Fibroblast of the aortic adventitia (primary cell): ENCODE measurements at regions not wholly inside any gene's neighbourhood (a gene's known extent, or its start where the extent isn't known, plus 50 kb on each side); places are given as distances from the start of the nearest gene placed in this dataset. TPM values are rescaled to one million over a fixed set of nuclear protein-coding genes. Genes with fewer than 3 reads are reported as not detected.

Experiments
- DNase-seq: peaks from one replicate; pipeline ENCODE4 v3.0.0-alpha.2; 2010; ENCODE audit warnings: low read depth
- H3K4me3 ChIP-seq: 2 replicates; pipeline ENCODE4 v1.5.1; 2011; ENCODE audit warnings: low read depth, mild to moderate bottlenecking, control low read depth, low read length, moderate library complexity
- CTCF ChIP-seq: IDR thresholded peaks from 2 replicates; pipeline ENCODE4 v1.5.1; 2011; ENCODE audit warnings: mild to moderate bottlenecking, low read length, control low read depth, inconsistent platforms; ENCODE audit not compliant: insufficient read depth
- small RNA-seq: library from RNA; depleted of rRNA; stranded (forward); fragments of <200 nt; gene quantifications from one replicate; pipeline ENCODE3, GENCODE V24; 2012

- H3K4me3 ChIP-seq: no peak overlapping the region
- no peak for TF ChIP-seq CTCF
- no peak for DNase-seq
Measured at GRCh38 chr2:238793801-238794449, 54.0 kb upstream of the TWIST2 start.

- no peak overlapping the region for H3K4me3 ChIP-seq
- no peak for DNase-seq
- no peak for TF ChIP-seq CTCF
Measured at GRCh38 chr2:238796223-238796885, 51.5 kb upstream of the TWIST2 start.

GRCh38 chr2:238797537-238797936, 50.3 kb upstream of the TWIST2 start:
- no peak for TF ChIP-seq CTCF
- H3K4me3 ChIP-seq: no peak overlapping the region
- no peak for DNase-seq

Small RNA genes in the stretch of these regions (small RNA-seq; reads per million reads assigned to genes)
- not detected for gene AC113618.1
